ENCODE measurements at regions not wholly inside any gene's neighbourhood (a gene's known extent, or its start where the extent isn't known, plus 50 kb on each side); places are given as distances from the start of the nearest gene placed in this dataset.
"Not testable (repeated sequence)": the region's sequence is repeated elsewhere in the genome, so short reads cannot be mapped to it uniquely, and the experiment has no call there.

DNA sequence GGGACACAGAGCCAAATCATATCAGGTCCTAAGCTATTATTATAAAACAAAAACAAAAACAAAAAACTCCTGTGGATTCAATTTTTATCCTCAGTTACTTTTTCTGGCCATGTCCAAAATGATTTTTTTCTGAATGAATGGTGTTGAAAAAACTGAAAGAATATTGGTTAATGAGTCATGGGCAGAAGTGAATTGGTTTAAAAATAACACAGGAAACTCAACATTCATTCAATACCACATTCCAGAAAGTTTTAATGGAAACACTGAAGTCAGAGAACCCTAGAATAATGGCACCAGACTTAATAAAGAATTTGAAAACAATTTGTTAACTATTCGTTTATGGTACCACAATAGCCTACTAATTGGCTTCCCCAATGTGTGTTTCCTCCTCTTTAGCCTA, 102.4 kb upstream of the CDH9 start:
- no peak for DNase-seq

GRCh38 chr5:27130587-27130986, 92.2 kb upstream of the CDH9 start:
- peak; percentile 40 for DNase-seq

DNA sequence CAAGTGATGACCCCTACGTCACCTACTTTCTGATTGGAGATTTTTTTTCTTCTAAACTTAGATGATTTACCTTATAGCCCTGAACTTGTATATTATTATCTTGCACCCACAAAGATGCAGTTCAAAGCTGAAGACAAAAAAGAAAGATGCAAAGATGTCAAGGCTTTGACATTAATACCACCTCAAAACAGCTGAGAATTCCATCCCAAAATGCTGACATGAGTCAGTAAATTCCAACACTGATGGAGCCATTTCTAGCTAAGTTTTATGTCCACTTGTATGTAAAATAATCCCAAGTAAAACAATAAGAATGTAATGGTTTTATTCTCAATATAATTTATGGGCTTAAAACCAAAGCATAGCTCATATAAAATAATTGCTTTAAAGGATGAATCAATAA, 91.5 kb upstream of the CDH9 start:
- DNase-seq, result no peak

- DNase-seq, result no peak
Observed at GRCh38 chr5:27125856-27126255, 87.5 kb upstream of the CDH9 start.

- DNase-seq, result peak; percentile 68
Observed at GRCh38 chr5:27124590-27124989, 86.2 kb upstream of the CDH9 start.

DNA sequence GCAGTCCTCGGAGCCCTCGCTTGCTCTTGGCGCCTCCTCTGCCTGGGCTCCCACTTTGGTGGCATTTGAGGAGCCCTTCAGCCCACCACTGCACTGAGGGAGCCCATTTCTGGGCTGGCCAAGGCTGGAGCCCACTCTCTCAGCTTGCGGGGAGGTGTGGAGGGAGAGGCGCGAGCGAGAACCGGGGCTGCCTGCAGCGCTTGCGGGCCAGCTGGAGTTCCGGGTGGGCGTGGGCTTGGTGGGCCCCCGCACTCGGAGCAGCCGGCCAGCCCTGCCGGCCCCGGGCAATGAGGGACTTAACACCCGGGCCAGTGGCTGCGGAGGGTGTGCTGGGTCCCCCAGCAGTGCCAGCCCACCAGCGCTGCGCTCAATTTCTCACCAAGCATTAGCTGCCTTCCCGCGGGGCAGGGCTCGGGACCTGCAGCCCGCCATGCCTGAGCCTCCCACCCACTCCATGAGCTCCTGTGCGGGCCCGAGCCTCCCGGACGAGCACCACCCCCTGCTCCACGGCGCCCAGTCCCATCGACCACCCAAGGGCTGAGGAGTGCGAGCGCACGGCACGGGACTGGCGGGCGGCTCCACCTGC, 81.4 kb upstream of the CDH9 start:
- not testable (repeated sequence) for DNase-seq

- no peak for DNase-seq
Observed at GRCh38 chr5:27103486-27103885, 65.1 kb upstream of the CDH9 start.

- not testable (repeated sequence) for DNase-seq
Observed at GRCh38 chr5:27095761-27096160, 57.4 kb upstream of the CDH9 start.

DNA sequence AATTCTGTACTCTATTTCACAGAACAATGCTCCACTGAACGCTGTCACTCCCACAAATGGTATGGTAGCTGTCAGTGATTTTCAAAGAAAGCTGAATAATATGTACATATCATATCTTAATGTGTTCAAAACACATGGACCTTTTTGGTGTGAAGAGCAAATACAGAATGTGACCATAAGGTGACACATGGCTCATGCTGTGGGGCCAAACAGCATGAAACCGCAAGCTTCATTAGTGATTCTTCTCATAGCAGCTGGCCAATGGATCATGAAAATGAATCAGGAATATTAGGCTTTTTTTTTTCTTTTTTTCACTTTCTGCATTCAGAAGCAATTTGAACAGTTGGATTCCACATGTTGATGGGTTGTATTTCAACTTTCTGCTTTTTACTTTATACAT, 54.9 kb upstream of the CDH9 start:
- DNase-seq, result peak; percentile 21

GRCh38 chr5:27091858-27092257, 53.5 kb upstream of the CDH9 start:
- no peak for DNase-seq

- DNase-seq, result not testable (repeated sequence)
Observed at GRCh38 chr5:27088822-27089221, 50.4 kb upstream of the CDH9 start.

Measured in eye (tissue), 1 donor.